Kidney (tissue), 13 donors: ENCODE measurements at regions not wholly inside any gene's neighbourhood (a gene's known extent, or its start where the extent isn't known, plus 50 kb on each side); places are given as distances from the start of the nearest gene placed in this dataset.

Experiments used
- DNase-seq, 5 donors: peaks; one replicate each; pipeline ENCODE4 v3.0.0-alpha.2; 2013 to 2020
- FAIRE-seq: peaks from 2 replicates; lab custom pipeline; 2012; peaks lifted over from hg19 to GRCh38; lab: Jason Lieb, UNC
- H3K27ac ChIP-seq, 2 donors: one replicate each; pipeline ENCODE4 v1.7.0; 2013; ENCODE audit warnings: low read depth in 2 of 2, low read length in 2 of 2, inconsistent platforms in 1 of 2
- H3K27me3 ChIP-seq: one replicate; pipeline ENCODE4 v1.7.1; 2013; ENCODE audit warnings: low read length, inconsistent platforms; ENCODE audit not compliant: control insufficient read depth, insufficient read depth
- H3K36me3 ChIP-seq, 3 donors: one replicate each; pipeline versions ENCODE4 v1.7.0 to v1.7.1; 2013; ENCODE audit warnings: low read length in 3 of 3, control low read depth in 1 of 3, inconsistent platforms in 1 of 3; ENCODE audit not compliant: insufficient read depth in 3 of 3, control insufficient read depth in 2 of 3
- H3K4me1 ChIP-seq, 3 donors: one replicate each; pipeline versions ENCODE4 v1.7.0 to v1.7.1; 2013; ENCODE audit warnings: low read length in 3 of 3, inconsistent platforms in 1 of 3, low read depth in 1 of 3; ENCODE audit not compliant: control insufficient read depth in 2 of 3, insufficient read depth in 2 of 3
- H3K4me3 ChIP-seq, 3 donors: one replicate each; pipeline versions ENCODE4 v1.7.0 to v1.8.1; 2013; ENCODE audit warnings: low read length in 3 of 3, control low read depth in 1 of 3, inconsistent platforms in 1 of 3
- H3K9ac ChIP-seq, 3 donors: one replicate each; pipeline versions ENCODE4 v1.7.0 to v1.7.1; 2013; ENCODE audit warnings: low read length in 3 of 3, control low read depth in 1 of 3, inconsistent platforms in 1 of 3
- H3K9me3 ChIP-seq, 3 donors: one replicate each; pipeline versions ENCODE4 v1.7.0 to v1.7.1; 2013; ENCODE audit warnings: low read length in 3 of 3, control low read depth in 1 of 3, inconsistent platforms in 1 of 3; ENCODE audit not compliant: control insufficient read depth in 2 of 3, insufficient read depth in 1 of 3
- CTCF ChIP-seq: IDR thresholded peaks from 3 replicates; pipeline ENCODE4 v1.5.1; 2012; ENCODE audit warnings: mild to moderate bottlenecking, moderate library complexity, borderline replicate concordance; ENCODE audit not compliant: insufficient read depth; ENCODE audit errors: extremely low read depth
- intact Hi-C: fragments of 100-400 bp; cut with DNase I; formaldehyde crosslinking; loops from one replicate; pipeline ENCODE4 v1.11.1; 2022
- donor health status: control.
- donor health status: control.
- donor health status: control.
- donor health status: control.
- donor health status: control.
- donor health status: DM: yes; HTN: yes; CAD: no.
- donor health status: Normal renal cell carcinoma (clear cell type).

DNA sequence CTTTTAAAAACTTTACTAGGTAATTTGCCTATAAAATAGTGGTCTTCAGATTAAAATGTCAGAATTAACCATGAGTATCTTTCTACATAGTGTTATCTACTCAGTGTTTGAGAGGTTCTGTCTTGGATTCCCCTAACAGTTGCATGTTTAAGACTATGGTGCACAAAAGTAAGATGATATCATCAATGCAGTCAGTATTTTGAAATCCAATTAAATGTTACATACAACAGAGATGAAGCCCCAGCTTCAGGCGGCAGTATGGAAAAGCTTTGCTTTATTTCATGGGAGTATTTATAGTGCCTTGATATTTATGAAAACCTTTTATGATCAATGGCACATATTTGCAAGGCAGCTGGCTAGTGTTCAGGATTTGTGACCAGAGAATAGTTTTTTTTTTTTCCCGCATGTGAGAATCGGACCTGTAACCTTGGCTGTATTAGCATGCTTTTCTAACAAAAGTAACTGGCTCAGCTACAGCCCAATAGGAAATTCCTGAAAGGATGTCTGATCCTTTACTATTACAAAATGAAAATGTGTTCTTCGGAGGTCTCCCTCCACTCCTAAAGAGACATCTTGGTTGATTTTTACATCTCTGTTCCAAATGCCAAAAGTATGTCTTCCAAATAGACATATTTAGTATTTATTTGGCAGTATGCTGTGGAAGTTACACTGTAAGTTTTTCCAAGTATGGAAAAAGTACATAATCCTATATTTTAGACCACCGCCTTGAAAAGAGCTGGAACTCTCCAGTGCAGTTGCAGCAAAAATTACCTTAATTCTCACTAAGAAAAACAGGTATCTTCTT lies 319.3 kb upstream of the UBE2E3 start:
- no peak for TF ChIP-seq CTCF
- no peaks in the 10 kb centered on the region for H3K9me3 ChIP-seq
- no peaks in the 10 kb centered on the region for H3K27me3 ChIP-seq
- intact Hi-C loops, result no loop called here
- no peak overlapping the region for H3K9ac ChIP-seq
- H3K4me1 ChIP-seq, result no peaks in the 10 kb centered on the region
- FAIRE-seq (no peak), DNase-seq (no peak)
- no peak overlapping the region for H3K27ac ChIP-seq
- no peaks in the 10 kb centered on the region for H3K36me3 ChIP-seq
- H3K4me3 ChIP-seq, result no peak overlapping the region

DNA sequence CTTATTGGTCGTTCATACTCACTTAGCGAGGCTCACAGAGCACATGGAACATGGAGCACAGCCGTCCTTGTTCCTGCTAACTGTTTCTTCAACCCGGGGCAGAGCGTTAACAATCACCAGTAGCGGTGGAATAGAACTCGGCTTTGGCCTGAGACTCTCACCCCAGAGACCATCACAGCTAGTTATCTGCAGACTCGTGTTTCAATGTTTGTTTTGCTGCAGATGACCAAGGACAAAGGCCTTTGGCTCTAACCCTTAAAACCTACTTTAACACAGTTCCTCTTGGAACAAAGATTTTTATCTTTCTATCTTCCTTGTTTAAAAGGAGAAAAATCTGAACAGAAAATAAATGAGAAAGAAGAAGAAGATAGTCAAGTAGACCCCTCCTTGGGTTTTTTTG lies 320.2 kb upstream of the UBE2E3 start:
- no peak for TF ChIP-seq CTCF
- Histone ChIP-seq H3K27me3 (no peaks in the 10 kb centered on the region), H3K4me1 (no peaks in the 10 kb centered on the region), H3K9ac (no peak overlapping the region), H3K27ac (no peak overlapping the region), H3K36me3 (no peaks in the 10 kb centered on the region), H3K4me3 (no peak overlapping the region), H3K9me3 (no peaks in the 10 kb centered on the region)
- FAIRE-seq, result no peak
- intact Hi-C loops, result no loop called here
- no peak for DNase-seq

- Histone ChIP-seq H3K4me1 (no peaks in the 10 kb centered on the region), H3K9ac (no peak overlapping the region), H3K4me3 (no peak overlapping the region), H3K9me3 (no peaks in the 10 kb centered on the region), H3K27ac (no peak overlapping the region), H3K27me3 (no peaks in the 10 kb centered on the region), H3K36me3 (no peaks in the 10 kb centered on the region)
- TF ChIP-seq CTCF, result no peak
- DNase-seq, result no peak
- FAIRE-seq, result no peak
- intact Hi-C loops, result no loop called here
Observed at GRCh38 chr2:180657054-180657453, 323.4 kb upstream of the UBE2E3 start.
